HG03457 (cell line): ENCODE measurements at regions not wholly inside any gene's neighbourhood (a gene's known extent, or its start where the extent isn't known, plus 50 kb on each side); places are given as distances from the start of the nearest gene placed in this dataset.

Experiments
- ATAC-seq: cut with Tn5 transposase; IDR thresholded peaks from one replicate; pipeline ENCODE4 v1.9.1; 2021; ENCODE audit warnings: moderate number of reproducible peaks; ENCODE audit not compliant: unreplicated experiment

DNA sequence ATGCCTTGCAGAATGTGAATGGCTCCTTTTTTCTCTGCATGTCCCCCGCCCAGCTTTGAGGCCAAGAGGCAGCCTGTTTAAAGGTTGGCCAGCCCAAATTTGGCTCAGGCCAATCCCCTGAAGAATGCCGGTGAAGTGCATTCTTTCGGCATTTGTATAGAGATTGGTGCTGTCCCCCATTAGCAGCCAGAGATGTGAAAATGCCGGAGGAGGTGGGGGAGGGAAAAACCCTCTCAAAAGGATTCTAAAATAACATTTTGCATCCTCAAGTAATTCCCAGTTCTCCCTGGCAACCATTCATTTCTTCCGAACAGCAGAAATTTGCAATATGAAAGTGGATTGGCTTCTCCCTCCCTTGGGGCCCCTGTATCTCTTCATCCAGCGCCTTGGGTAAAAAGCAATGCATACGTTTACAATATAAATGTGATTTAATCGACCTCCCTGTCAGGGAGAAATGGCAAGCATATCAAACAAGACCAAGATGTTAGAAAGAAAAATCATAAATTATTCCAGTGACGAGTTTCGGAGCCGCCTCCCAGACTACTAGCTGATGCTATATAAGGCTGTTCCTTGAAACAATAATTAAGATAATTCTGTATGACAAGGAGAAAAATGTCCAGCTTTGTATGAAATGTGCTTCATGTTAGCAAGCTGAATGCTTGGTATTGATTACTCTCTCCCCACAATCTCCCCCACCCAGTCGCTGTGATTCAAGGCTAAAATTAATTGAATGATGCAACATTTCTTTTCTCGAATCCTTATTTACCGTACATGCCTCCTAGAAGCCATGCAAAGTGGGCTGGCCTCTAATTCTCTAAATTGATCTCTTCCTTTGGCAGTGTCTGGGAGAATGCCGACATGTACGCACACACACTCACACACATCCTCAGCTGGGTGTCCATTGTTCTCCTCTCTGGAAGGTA, 323.7 kb downstream of the RPS24 start:
- no peak for ATAC-seq

DNA sequence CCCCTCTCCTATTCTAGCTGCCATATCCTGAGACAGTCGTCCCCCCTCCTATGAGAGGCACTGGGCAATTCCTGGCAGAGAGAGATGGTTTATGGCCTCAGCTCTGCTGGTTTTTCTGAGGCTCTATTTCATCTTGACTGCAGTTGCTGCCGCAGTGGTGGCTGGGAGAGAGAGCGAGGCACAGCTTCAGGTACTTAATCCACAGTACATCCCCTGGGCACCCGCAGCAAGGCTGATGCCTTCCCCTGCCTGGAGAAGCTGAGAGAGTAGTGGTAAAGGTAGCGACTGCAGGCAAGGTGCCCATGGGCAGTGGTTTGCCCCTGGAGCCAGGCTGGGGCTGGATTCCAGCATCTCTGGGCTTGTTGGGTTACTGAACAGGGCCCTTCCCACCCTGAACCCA, 324.7 kb downstream of the RPS24 start:
- ATAC-seq, result no peak

DNA sequence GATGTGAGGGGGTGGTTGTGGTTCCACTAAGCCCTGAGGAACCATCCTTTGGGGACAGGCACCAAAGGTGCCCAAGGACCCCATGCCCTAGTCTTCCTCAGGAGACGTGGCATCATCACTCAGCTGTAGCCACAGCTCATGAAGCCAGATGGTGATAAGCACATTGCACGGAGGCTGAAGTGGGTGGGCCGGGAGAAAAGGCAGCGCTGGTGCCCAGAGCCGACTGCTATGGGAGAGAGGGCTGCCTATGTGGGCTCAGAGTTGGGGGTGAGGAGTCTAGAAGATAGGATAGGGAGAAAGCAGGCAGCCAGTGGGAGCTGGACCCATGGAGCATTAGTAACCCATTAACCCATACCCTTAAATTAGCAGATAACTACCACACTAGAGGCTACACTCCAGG, 325.3 kb downstream of the RPS24 start:
- no peak for ATAC-seq

DNA sequence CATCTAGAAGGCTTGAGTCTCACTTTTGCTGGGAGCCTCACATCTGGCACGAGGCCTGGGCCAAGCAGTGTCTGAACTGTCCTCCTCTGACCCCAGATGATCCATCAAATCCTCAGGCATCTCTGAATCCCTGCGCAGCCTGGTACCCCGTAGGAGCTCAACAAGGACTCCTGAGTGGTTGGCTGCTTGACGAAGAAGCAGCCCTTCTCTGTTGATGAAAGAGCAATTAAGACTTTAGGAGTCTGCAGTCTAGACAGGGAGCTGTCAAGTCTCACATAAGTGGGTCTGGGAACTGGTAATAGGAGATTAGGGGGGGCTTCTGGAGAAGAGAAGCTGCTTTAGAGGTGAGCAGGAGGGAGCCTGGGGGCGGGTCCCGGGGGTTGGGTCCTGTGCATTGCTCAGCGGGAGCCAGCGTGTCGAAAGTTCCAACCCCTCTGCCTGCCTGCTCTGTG, 326.0 kb downstream of the RPS24 start:
- no peak for ATAC-seq

DNA sequence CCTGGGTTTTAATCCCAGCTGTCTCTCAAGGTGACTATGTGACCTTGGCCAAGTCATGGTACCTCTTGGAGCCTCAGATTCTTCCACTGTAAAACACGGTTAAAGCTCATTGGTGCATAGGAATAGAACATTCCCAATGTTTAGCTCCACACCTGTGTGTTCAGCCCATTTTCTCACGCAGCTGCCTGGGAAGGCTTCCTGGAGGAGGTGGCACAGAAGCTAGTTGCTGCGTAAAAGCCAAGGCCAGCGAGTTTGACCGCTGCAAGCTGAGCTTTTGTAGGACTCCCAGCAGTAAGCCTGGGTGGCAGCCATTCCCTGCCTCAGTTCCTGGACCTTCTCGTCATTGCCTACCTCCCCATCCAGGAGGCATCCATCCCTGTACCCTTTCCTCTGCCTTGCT, 326.6 kb downstream of the RPS24 start:
- no peak for ATAC-seq

DNA sequence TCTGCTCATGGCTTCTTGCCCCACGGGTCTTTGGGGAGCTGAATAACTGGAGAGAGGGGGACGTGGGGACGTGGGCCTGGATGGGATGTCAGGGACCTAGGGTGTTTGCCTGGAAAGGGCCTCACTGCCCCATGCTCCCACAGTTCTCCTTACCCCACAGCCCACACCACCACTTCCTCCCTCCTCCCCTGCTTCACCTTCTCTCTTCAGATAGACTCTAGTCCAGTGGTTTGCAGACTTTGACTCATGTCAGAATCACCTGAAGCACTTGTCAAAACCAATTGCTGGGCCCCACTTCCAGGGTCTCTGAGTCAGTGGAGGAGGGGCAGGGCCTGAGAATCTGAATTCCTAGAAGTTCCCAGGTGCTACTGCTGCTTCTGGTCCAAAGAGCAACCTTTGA, 327.4 kb downstream of the RPS24 start:
- ATAC-seq, result no peak

DNA sequence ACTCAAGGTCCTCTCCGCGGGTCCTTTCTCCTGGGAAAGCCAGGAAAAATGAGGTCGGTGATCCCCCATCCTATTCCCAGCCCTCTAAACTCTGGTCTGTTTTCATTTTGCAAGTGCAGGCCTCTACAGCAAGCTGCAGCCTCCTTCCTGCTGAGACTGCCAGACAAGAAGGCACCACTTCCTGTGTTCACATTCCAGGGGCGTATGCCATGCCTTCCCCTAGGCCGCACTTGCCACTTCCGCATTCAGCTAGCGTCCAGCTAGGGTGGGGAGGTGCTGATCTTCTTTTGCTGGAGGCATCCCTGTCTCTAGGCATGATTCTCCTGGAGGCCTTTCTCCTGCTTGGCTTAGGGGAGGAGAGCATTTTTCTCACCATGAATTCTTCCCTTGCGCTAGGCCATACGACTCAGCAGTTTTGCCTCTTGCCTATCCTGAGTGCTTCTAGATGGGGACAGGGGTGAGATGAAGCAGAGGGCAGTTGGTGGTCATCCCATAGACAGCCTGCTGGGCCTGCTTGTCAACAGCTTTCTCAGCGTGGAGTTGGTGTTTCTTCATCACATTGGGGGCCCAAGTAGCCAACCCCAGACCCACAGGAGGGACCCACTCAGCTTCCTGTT, 328.9 kb downstream of the RPS24 start:
- no peak for ATAC-seq

DNA sequence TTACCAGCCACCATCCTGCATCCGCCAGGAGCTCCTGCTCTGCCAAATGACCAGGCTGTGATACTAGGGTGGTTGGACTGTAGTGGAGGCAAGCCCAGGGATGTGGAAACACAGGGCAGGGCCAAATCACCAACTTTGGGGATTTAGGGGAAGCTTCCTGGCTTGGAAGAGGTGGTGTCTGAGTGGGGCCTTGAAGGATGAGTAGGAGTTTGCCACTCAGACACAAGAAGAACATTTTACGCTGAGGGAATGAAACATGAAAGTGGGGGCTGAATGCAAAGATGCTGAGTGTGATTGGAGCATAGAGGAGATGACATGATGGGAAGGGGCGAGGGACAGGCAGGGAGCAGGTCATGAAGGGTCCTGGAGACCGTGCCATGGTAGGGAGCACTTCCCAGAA, 329.5 kb downstream of the RPS24 start:
- ATAC-seq, result no peak

DNA sequence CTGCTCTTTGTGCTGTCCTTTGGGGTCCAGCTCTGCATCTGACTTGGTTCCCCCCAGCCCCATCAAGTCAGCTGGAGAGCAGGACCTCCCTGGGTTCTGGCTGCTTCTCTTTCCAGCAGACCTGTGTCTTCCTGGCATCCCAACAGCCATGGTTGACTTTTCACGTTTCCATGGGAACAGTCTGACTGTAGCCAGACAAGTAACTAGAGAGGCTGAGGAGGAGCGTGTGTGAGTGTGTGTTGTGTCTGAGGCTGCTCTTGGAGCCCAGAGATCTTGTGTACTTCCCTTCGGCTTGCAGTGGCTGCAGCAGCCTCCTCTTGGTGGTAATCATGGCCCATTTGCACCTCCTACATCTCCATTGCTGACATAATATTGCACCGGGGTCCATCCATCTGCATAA, 332.0 kb downstream of the RPS24 start:
- no peak for ATAC-seq

DNA sequence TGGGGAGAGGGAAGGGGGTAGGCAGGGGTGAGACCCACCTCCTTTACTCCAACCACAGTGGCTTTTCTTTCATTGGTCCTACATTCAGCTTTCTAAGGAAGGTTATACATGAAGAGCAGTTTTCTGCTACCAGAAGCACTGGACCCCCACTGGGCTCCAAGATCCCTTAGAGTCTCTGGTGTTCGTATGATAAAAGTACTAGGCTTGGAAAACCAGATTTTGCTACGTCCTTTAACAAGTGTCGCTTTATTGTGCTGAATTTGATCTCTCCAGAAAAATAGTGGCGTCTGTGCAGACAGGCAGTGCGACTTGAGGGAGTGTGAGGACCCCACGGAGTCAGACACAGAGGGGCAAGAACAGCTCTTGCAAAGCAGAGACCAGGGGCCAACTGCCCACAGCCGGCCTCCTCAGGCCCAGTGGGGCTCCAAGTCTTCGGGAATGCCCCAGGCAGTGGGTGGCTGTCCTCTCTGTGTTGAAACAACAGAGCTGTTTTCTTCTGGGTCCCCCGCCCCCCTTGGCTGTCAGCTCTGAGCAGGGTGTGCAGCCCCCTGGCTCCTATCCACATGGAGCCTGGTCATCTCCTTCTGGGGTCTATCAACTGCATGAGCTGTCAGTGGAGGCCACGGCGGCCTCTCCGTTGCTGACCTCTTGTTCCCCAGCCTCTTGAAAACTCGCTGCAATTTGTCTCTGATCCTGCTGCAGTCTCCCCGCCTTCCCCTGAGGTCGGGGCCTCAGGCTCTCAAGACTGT, 333.2 kb downstream of the RPS24 start:
- ATAC-seq, result no peak

DNA sequence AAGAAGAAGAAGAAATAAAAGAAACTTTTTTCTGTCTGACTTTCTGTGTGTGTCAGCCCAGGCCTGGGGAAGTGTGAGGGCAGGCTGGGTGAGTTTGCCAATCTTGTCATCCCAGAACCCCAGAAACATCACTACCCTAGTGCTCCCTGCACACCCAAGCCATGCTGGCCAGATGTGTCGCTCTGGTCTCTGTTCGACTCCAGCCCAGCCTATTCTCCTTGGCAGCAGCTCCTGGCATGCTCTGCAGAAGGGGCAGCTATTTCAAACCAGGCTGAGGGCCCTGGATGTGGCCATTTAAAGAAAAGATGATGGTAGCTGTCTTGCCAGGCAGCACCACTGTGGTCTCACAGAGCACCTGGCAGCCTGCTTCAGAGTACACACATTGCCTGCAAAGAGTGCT, 334.1 kb downstream of the RPS24 start:
- no peak for ATAC-seq

DNA sequence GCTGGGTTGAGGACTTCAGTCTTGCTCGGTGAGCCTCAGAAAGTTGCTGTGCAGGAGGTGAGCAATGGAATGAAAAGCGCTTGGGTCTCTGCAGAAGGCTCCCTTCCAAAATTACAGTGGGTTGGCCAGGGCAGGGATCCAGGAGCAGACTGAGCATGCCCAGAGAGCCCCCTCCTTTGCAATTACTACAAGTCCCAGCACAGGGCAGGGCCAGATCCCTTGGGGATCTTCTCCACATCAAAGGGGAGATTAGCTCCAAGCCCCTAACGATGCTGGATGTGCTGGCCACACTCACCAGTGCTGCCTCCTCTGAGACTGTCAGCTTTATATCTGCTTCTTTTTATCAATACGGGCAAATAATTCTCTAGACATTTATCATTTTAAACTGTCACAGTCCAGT, 337.5 kb downstream of the RPS24 start:
- no peak for ATAC-seq

DNA sequence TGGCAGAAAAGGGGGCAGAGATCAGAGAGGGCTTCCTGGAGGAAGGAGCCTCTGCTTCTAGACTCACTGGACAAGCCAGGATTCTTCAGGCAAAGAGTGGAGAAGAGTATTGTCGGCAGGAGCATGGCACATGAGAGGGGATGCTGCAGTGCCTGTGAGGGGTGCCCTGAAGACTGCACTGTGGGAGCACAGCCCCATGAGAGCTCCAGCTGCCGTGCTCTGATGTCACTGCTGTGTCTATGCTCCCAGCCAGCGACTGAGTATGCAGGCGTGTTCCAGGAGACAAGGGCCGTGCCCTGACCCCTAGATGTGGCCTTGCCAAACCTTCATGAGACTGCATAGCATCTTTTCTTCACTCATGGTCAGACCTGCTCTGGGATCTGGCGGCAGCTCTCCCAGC, 339.1 kb downstream of the RPS24 start:
- ATAC-seq, result no peak

DNA sequence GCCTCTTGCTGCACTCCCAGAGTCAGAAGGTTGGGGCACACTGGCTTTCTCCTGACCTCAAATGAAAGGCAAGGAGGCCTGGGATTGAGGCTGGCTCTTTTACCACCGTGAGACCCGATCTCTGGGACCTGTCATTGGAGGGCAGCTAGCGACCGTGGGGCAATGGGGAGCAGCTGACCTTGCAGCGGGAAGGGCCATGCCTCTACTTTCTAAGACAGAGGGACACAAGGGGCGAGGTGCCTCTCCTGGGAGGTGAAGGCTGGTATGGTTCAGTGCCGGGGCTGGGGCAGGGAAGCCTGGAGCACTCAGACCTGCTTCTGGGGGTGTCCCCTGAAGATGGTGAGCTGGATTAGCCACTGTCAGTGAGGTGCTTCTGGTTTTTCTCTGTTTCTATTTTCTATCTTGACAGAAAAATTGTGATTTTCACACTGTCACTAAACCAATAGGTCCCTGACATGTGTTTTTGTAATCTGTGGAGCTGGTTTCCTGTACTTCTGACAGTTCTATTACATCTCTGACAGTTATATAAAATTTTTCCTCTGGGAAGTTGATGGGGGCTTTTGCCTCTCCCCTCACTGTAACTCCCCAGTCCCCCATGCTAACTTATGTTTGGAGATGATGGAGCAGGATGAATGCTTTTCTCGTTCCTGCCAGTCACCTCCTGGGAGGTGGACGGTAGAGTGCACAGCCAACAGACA, 340.8 kb downstream of the RPS24 start:
- no peak for ATAC-seq

DNA sequence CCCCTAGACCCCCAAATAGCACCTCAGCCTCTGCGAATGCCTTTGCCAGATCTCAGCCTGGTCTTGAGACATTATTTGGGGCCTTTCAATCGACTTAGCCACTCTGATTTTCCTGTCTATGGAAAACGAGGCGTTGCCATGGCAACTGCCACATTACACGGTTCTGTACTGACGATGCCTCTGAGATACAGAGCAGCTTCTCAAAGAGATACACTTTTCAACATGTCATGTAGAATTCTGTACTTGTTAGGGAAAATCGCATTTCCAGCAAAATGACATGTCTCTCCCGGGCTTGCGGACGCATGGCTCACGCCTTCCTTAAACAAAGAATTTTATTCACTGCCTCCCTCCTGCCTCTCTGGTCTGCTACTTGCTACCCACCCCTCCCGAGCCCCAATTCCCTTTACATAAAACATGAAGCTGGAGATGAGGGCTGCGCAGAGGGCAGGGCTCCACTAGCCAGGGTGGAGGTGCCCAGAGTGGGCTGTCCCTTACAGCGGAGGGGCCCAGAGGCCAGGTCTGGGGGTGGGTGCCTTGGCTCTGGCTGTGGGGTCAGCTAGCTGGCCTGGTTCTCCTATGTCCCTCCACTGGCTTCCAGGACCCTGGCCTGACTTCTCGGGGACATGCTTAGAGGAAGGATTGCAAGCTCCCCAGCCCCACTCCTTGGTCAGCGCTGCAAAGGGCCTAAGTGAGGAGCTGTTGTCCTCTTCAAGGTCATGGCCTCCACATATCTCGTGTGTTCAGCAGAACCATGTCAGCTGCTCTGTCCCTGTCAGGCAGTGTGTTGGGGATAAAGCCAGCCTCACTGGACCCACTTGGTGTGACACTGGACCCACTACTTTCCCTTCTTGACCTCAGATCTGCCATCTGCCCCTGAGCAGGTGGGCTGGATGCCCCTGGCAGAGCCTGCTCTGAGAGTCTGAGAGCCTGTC, 342.5 kb downstream of the RPS24 start:
- ATAC-seq, result no peak

DNA sequence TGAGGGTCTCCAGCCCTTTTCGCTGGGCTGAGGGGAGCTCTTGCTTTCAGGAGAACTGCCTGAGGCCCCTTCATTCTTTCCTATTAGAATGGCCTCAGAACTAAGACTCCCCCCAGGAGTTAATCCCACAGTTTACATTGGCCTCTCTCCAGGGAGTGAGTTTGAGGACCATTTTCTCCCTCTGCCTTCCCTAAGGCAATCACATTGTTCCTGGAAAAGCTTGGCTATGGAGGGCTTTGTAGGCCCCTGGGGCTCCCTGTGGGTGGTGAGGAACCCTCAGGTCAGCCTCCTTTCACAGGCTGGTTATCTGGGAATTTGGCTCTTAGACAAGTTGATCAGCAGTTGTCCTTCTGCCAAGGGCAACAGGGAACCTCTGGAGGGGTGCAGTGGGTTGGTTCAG, 343.7 kb downstream of the RPS24 start:
- no peak for ATAC-seq

DNA sequence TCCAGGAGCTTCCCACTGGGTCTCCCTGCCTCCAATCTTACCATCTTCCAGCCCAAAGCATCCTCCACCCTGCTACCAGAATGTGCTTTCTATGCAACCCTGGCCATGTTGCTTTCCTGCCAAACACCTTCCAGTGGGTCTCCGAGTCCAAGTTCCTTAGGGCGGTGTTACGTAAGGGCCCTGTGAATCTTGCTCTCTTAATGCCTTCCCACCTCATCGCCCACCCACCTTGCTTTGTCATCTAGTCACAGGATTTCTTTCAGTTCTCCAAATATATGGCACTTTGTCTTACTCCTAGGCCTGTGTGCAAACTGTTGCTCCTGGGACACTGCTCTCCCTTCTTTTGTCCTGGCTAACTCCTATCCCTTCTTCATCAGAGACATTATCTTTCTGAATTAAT, 344.5 kb downstream of the RPS24 start:
- no peak for ATAC-seq

DNA sequence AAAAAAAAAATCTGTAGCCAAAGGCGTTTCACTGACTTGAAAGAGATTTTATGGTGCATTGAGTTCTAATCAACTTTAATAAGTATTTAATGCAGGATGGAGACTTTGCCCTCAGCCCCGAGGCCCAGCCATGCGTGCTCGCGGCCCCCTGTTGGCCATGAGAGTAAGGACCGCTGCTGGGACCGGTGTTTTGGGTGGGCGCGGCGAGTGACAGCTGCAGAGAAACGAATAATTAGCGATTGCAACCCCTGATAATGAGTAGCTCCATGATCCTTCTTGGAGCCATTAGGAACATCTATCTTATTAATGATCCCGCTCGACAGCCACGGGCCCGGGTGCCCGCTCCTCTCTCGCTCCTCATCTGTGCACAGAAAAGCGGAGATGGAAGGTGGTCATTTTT, 347.4 kb downstream of the RPS24 start:
- no peak for ATAC-seq

DNA sequence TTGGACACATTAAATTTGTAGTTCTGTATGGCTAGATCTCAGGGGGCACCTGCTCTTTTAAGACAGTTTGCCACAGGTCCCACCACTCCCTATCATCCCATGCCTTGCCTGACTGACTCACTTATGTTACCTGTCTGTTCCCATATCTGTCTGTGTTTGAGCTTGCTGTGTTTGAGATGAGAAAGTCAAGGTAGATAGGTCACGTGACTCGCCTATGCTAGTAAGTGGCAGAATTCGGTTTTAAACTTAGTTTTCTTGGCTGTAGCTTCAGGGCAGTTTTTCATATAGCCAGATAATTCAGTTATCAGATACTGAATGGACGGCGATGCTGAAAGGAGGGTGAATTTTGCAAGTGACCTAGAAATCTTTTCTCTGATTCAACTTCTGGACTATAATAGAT, 348.4 kb downstream of the RPS24 start:
- ATAC-seq, result no peak

DNA sequence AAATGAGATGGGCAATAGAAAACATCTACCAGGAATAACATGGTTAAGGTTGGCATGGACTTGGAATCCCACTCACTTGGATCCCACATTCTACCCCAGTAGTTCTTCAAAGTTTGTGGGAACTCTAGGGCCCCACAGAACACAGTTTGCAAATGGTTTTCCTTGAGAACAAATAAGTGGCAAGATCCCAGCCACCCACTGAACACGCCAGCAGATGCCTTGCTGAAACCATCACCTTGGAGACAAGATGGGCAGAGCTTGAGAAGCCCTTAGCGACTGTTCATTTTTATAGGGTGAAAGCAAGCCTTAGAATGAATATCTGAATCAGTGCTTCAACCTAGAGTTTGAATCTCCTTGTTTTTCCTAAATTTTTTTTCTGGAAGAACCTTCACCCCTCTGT, 349.1 kb downstream of the RPS24 start:
- no peak for ATAC-seq
